CD4-positive, alpha-beta T cell (primary cell): ENCODE measurements at regions not wholly inside any gene's neighbourhood (a gene's known extent, or its start where the extent isn't known, plus 50 kb on each side); places are given as distances from the start of the nearest gene placed in this dataset.

Source experiments
- ATAC-seq: fragments of 200-7000 bp; cut with Tn5 transposase; one replicate; pipeline ENCODE4 v1.10.0; 2022; ENCODE audit warnings: mild to moderate bottlenecking; ENCODE audit not compliant: poor library complexity
- CTCF ChIA-PET: fragments of 350-600 bp; sonication (Branson Sonifier 250); formaldehyde crosslinking; loops from one replicate; lab custom pipeline; 2021; ENCODE audit warnings: antibody characterized with exemption, inconsistent platforms; lab: Charles Lee
- POLR2A ChIA-PET: fragments of 350-600 bp; sonication (Branson Sonifier 250); formaldehyde crosslinking; loops from one replicate; lab custom pipeline; 2021; ENCODE audit warnings: antibody characterized with exemption, inconsistent platforms; lab: Charles Lee
- DNase-seq, 14 experiments: peaks; one replicate each; pipeline ENCODE4 v3.0.0-alpha.2; 2013 to 2020; ENCODE audit warnings: mixed read lengths in 2 of 14
- H3K27ac ChIP-seq, 2 donors: one replicate each; pipeline versions ENCODE4 v1.5.1 to v1.7.0; 2013; ENCODE audit warnings: low read length in 2 of 2, low read depth in 1 of 2, mild to moderate bottlenecking in 1 of 2
- H3K27me3 ChIP-seq, 2 experiments: 1 replicate in 1 of 2; 2 replicates in 1 of 2; pipeline versions ENCODE4 v1.6.1 to v1.7.0; 2013; ENCODE audit warnings: low read length in 2 of 2, control low read depth in 1 of 2, mild to moderate bottlenecking in 1 of 2, moderate library complexity in 1 of 2; ENCODE audit not compliant: insufficient read depth in 2 of 2, control insufficient read depth in 1 of 2
- H3K36me3 ChIP-seq: one replicate; pipeline ENCODE4 v1.6.1; 2013; ENCODE audit warnings: low read length, control low read depth; ENCODE audit not compliant: insufficient read depth
- H3K4me1 ChIP-seq: one replicate; pipeline ENCODE4 v1.6.1; 2013; ENCODE audit warnings: low read length, control low read depth; ENCODE audit not compliant: insufficient read depth
- H3K4me3 ChIP-seq: one replicate; pipeline ENCODE4 v1.5.1; 2013; ENCODE audit warnings: mild to moderate bottlenecking, low read length, moderate library complexity
- H3K9me3 ChIP-seq, 2 experiments: 1 replicate in 1 of 2; 2 replicates in 1 of 2; pipeline versions ENCODE4 v1.6.1 to v1.7.0; 2013; ENCODE audit warnings: low read length in 2 of 2, mild to moderate bottlenecking in 2 of 2, control low read depth in 1 of 2, moderate library complexity in 1 of 2; ENCODE audit not compliant: control insufficient read depth in 1 of 2, insufficient read depth in 1 of 2
- H3K27ac Mint-ChIP-seq: one replicate; pipeline ENCODE4 v1.8.0; 2020; ENCODE audit warnings: mixed read lengths
- H3K27me3 Mint-ChIP-seq: one replicate; pipeline ENCODE4 v1.8.0; 2021; ENCODE audit warnings: mixed read lengths
- H3K36me3 Mint-ChIP-seq: one replicate; pipeline ENCODE4 v1.8.0; 2021; ENCODE audit warnings: low read depth, mixed read lengths
- H3K4me1 Mint-ChIP-seq: one replicate; pipeline ENCODE4 v1.8.0; 2021; ENCODE audit warnings: low read depth, mixed read lengths
- H3K4me3 Mint-ChIP-seq: one replicate; pipeline ENCODE4 v1.8.0; 2020; ENCODE audit warnings: mild to moderate bottlenecking, mixed read lengths
- H3K9me3 Mint-ChIP-seq: one replicate; pipeline ENCODE4 v1.8.0; 2020; ENCODE audit warnings: mixed read lengths
- CTCF ChIP-seq: fragments of 200-600 bp; IDR thresholded peaks from one replicate; pipeline ENCODE4 v1.8.0; 2022; ENCODE audit warnings: antibody characterized with exemption, mild to moderate bottlenecking
- intact Hi-C, 2 experiments: fragments of 100-400 bp; cut with DNase I in 1 of 2; cut with micrococcal nuclease in 1 of 2; formaldehyde crosslinking; loops; one replicate each; pipeline versions ENCODE4 v1.15.1 to v1.9.0; 2023 to 2025; cut with DNase I, micrococcal nuclease

GRCh38 chr4:151948351-151949016 lies 187.7 kb upstream of the GATB start:
- ChIA-PET POLR2A (no interaction called here), CTCF (no interaction called here)
- peaks cover 11% of the 10 kb centered on the region for H3K9me3 Mint-ChIP-seq
- intact Hi-C loops = no loop called here
- H3K27me3 Mint-ChIP-seq = no peaks in the 10 kb centered on the region
- H3K27ac Mint-ChIP-seq = no peak overlapping the region
- no peak overlapping the region for H3K4me3 Mint-ChIP-seq
- no peaks in the 10 kb centered on the region for H3K4me1 Mint-ChIP-seq
- no peak for ATAC-seq
- Histone ChIP-seq H3K9me3 (peaks cover 9 to 25% of the 10 kb centered on the region in 2 experiments), H3K27ac (no peak overlapping the region), H3K4me3 (no peak overlapping the region), H3K36me3 (no peaks in the 10 kb centered on the region), H3K4me1 (no peaks in the 10 kb centered on the region), H3K27me3 (no peaks in the 10 kb centered on the region)
- TF ChIP-seq CTCF = no peak
- DNase-seq = no peak
- H3K36me3 Mint-ChIP-seq = peaks cover 25% of the 10 kb centered on the region

GRCh38 chr4:151946718-151947117 lies 185.9 kb upstream of the GATB start:
- H3K9me3 ChIP-seq = peaks cover 13 to 25% of the 10 kb centered on the region in 2 experiments
- Mint-ChIP-seq H3K27me3 (no peaks in the 10 kb centered on the region), H3K27ac (no peak overlapping the region), H3K9me3 (peaks cover 13% of the 10 kb centered on the region), H3K4me3 (no peak overlapping the region), H3K4me1 (peaks cover 5% of the 10 kb centered on the region), H3K36me3 (peaks cover 25% of the 10 kb centered on the region)
- ATAC-seq (no peak), DNase-seq (no peak)
- ChIA-PET POLR2A (no interaction called here), CTCF (no interaction called here)
- H3K4me3 ChIP-seq = no peak overlapping the region
- no peaks in the 10 kb centered on the region for H3K4me1 ChIP-seq
- H3K36me3 ChIP-seq = no peaks in the 10 kb centered on the region
- intact Hi-C loops = no loop called here
- TF ChIP-seq CTCF = no peak
- no peaks in the 10 kb centered on the region for H3K27me3 ChIP-seq
- no peak overlapping the region for H3K27ac ChIP-seq

- Mint-ChIP-seq H3K27ac (no peak overlapping the region), H3K4me1 (peaks cover 21% of the 10 kb centered on the region), H3K27me3 (no peaks in the 10 kb centered on the region), H3K9me3 (peaks cover 12% of the 10 kb centered on the region), H3K4me3 (no peak overlapping the region), H3K36me3 (peaks cover 23% of the 10 kb centered on the region)
- ATAC-seq (no peak), DNase-seq (no peak)
- ChIA-PET CTCF (no interaction called here), POLR2A (no interaction called here)
- TF ChIP-seq CTCF = no peak
- H3K9me3 ChIP-seq = peaks cover 13 to 24% of the 10 kb centered on the region in 2 experiments
- peaks cover 5% of the 10 kb centered on the region for H3K4me1 ChIP-seq
- H3K27ac ChIP-seq = no peak overlapping the region
- intact Hi-C loops = no loop called here
- no peak overlapping the region for H3K4me3 ChIP-seq
- no peaks in the 10 kb centered on the region for H3K27me3 ChIP-seq
- no peaks in the 10 kb centered on the region for H3K36me3 ChIP-seq
Observed at GRCh38 chr4:151942971-151943370, 182.2 kb upstream of the GATB start.
